A549 (cell line): ENCODE measurements at regions not wholly inside any gene's neighbourhood (a gene's known extent, or its start where the extent isn't known, plus 50 kb on each side); places are given as distances from the start of the nearest gene placed in this dataset.

Experiments
- ATAC-seq, 2 experiments: fragments of 200-7000 bp in 1 of 2; fragments of >200 bp in 1 of 2; cut with Nextera tagmentation in 1 of 2; cut with Tn5 transposase in 1 of 2; 3 replicates each; pipeline versions ENCODE4 v1.8.0 to v1.9.1; 2018 to 2020; ENCODE audit warnings: mild to moderate bottlenecking in 1 of 2, moderate library complexity in 1 of 2
- CTCF ChIA-PET: fragments of 300-600 bp; sonication (Branson Sonifier 250); formaldehyde crosslinking; extraction: SDS; loops from one replicate; lab custom pipeline; 2021; ENCODE audit warnings: antibody characterized with exemption, inconsistent platforms; lab: Yijun Ruan, JAX
- POLR2A ChIA-PET: fragments of 350-600 bp; formaldehyde crosslinking; extraction: SDS; loops from one replicate; lab custom pipeline; 2021; ENCODE audit warnings: antibody characterized with exemption, inconsistent platforms; lab: Yijun Ruan, JAX
- DNase-seq, 2 experiments: peaks; one replicate each; pipeline versions ENCODE4 v3.0.0 to v3.0.0-alpha.2; 2011 to 2016; ENCODE audit warnings: low read depth in 1 of 2, low spot score in 1 of 2
- FAIRE-seq: peaks from 2 replicates; lab custom pipeline; 2011; peaks lifted over from hg19 to GRCh38; lab: Jason Lieb, UNC
- H3K27ac ChIP-seq, 2 experiments: fragments of >200 bp; sonication (Bioruptor Twin); formaldehyde crosslinking; 3 replicates each; pipeline ENCODE4 v1.5.1; 2016 to 2017
- H3K4me1 ChIP-seq: fragments of >200 bp; sonication (Bioruptor Twin); formaldehyde crosslinking; 3 replicates; pipeline ENCODE4 v1.6.1; 2016
- H3K4me2 ChIP-seq: fragments of >200 bp; sonication (Bioruptor Twin); formaldehyde crosslinking; 3 replicates; pipeline ENCODE4 v1.6.1; 2016
- H3K4me3 ChIP-seq: fragments of >200 bp; sonication (Bioruptor Twin); formaldehyde crosslinking; 3 replicates; pipeline ENCODE4 v1.5.1; 2016
- H3K9me3 ChIP-seq: fragments of >200 bp; sonication (Bioruptor Twin); formaldehyde crosslinking; 3 replicates; pipeline ENCODE4 v1.6.1; 2016
- CBX8 ChIP-seq: fragments of 200-600 bp; sonication (generic); IDR thresholded peaks from 2 replicates; pipeline ENCODE4 v1.6.1; 2016
- CHD4 ChIP-seq: fragments of 200-600 bp; sonication (generic); IDR thresholded peaks from 2 replicates; pipeline ENCODE4 v1.6.1; 2016; ENCODE audit warnings: antibody characterized with exemption, mild to moderate bottlenecking, borderline replicate concordance
- CTCF ChIP-seq: fragments of >200 bp; sonication (Bioruptor Twin); formaldehyde crosslinking; IDR thresholded peaks from 3 replicates; pipeline ENCODE4 v1.5.1; 2016
- E2F6 ChIP-seq: IDR thresholded peaks from 2 replicates; pipeline ENCODE4 v1.6.1; 2012; ENCODE audit warnings: low read depth, borderline replicate concordance
- EHMT2 ChIP-seq: fragments of 200-600 bp; sonication (generic); IDR thresholded peaks from 2 replicates; pipeline ENCODE4 v1.6.1; 2016; ENCODE audit warnings: antibody characterized with exemption, low read depth, mild to moderate bottlenecking, moderate library complexity
- ESRRA ChIP-seq: fragments of 150-350 bp; IDR thresholded peaks from 2 replicates; pipeline ENCODE4 v1.6.1; 2014; ENCODE audit warnings: mild to moderate bottlenecking, low read length, borderline replicate concordance
- FOSB ChIP-seq: fragments of 250-450 bp; sonication (Bioruptor Pico); IDR thresholded peaks from 2 replicates; pipeline ENCODE4 v1.5.0; 2020; ENCODE audit warnings: mild to moderate bottlenecking, moderate library complexity
- FOSL2 ChIP-seq, 2 experiments: fragments of 450-650 bp in 1 of 2; fragments of >200 bp in 1 of 2; sonication (Bioruptor Twin) in 1 of 2; formaldehyde crosslinking; IDR thresholded peaks; 2 replicates each; pipeline versions ENCODE4 v1.5.0 to v1.6.1; 2016 to 2020; ENCODE audit warnings: mild to moderate bottlenecking in 1 of 2, moderate library complexity in 1 of 2
- FOXS1 ChIP-seq: fragments of 250-450 bp; sonication (Bioruptor Pico); IDR thresholded peaks from 2 replicates; pipeline ENCODE4 v1.5.0; 2020; ENCODE audit warnings: mild to moderate bottlenecking, moderate library complexity
- JUN ChIP-seq, 2 experiments: fragments of >200 bp; sonication (Bioruptor Twin); formaldehyde crosslinking; IDR thresholded peaks; 2 replicates in 1 of 2; 3 replicates in 1 of 2; pipeline ENCODE4 v1.6.1; 2016 to 2017
- KDM1A ChIP-seq: fragments of 200-600 bp; sonication (generic); IDR thresholded peaks from 2 replicates; pipeline ENCODE4 v1.6.1; 2016; ENCODE audit warnings: low read depth, mild to moderate bottlenecking
- MAFK ChIP-seq: fragments of 450-650 bp; IDR thresholded peaks from 2 replicates; pipeline ENCODE4 v1.6.1; 2014; ENCODE audit not compliant: partially characterized antibody
- NFE2L2 ChIP-seq: fragments of 150-350 bp; conservative IDR thresholded peaks from 2 replicates; pipeline ENCODE4 v1.6.1; 2014; ENCODE audit warnings: low read length
- NR3C1 ChIP-seq: fragments of >200 bp; sonication (Bioruptor Twin); formaldehyde crosslinking; IDR thresholded peaks from 3 replicates; pipeline ENCODE4 v1.6.1; 2017
- REST ChIP-seq: fragments of 200-600 bp; sonication (generic); IDR thresholded peaks from 2 replicates; pipeline ENCODE4 v1.6.1; 2016; ENCODE audit warnings: antibody characterized with exemption, mild to moderate bottlenecking, moderate library complexity
- RFX5 ChIP-seq: fragments of 450-650 bp; IDR thresholded peaks from 2 replicates; pipeline ENCODE4 v1.7.1; 2014; ENCODE audit warnings: antibody characterized with exemption, mild to moderate bottlenecking, moderate library complexity
- TFCP2L1 ChIP-seq: fragments of 250-450 bp; sonication (Bioruptor Pico); IDR thresholded peaks from 2 replicates; pipeline ENCODE4 v1.5.0; 2021; ENCODE audit warnings: mild to moderate bottlenecking
- ZC3H11A ChIP-seq: fragments of 450-650 bp; IDR thresholded peaks from 2 replicates; pipeline ENCODE4 v1.6.1; 2014; ENCODE audit warnings: antibody characterized with exemption, mild to moderate bottlenecking
- ZSCAN20 ChIP-seq: fragments of 250-450 bp; sonication (Bioruptor Pico); IDR thresholded peaks from 2 replicates; pipeline ENCODE4 v1.8.0; 2022; ENCODE audit warnings: mild to moderate bottlenecking, moderate library complexity
- WGBS: methylation state at CpG from one replicate; pipeline ENCODE4 v1.1.6; 2017; ENCODE audit errors: missing lambda C conversion rate; 5-methylcytosine and 5-hydroxymethylcytosine counted together
- TF ChIP-seq, protein P1 (sequence below): fragments of 450-650 bp; IDR thresholded peaks from 2 replicates; pipeline ENCODE4 v1.6.1; 2014; ENCODE audit warnings: antibody characterized with exemption
- TF ChIP-seq, protein P2 (sequence below): fragments of >200 bp; sonication (Bioruptor Twin); formaldehyde crosslinking; IDR thresholded peaks from 3 replicates; pipeline ENCODE4 v1.6.1; 2016

- ATAC-seq (no peak), DNase-seq (no peak), FAIRE-seq (no peak)
- Histone ChIP-seq H3K9me3 (no peaks in the 10 kb centered on the region), H3K4me1 (no peaks in the 10 kb centered on the region), H3K27ac (no peak overlapping the region), H3K4me2 (no peak overlapping the region), H3K4me3 (no peak overlapping the region)
- TF ChIP-seq, protein P1, sequence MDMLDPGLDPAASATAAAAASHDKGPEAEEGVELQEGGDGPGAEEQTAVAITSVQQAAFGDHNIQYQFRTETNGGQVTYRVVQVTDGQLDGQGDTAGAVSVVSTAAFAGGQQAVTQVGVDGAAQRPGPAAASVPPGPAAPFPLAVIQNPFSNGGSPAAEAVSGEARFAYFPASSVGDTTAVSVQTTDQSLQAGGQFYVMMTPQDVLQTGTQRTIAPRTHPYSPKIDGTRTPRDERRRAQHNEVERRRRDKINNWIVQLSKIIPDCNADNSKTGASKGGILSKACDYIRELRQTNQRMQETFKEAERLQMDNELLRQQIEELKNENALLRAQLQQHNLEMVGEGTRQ: no peak
- no peak for TF ChIP-seq CHD4
- no peak for TF ChIP-seq RFX5
- no peak for TF ChIP-seq EHMT2
- TF ChIP-seq TFCP2L1: no peak
- TF ChIP-seq FOSB: no peak
- no peak for TF ChIP-seq REST
- TF ChIP-seq MAFK: no peak
- TF ChIP-seq ZC3H11A: no peak
- no peak for TF ChIP-seq ZSCAN20 (CRISPR knock-in tag)
- TF ChIP-seq ESRRA: no peak
- TF ChIP-seq, protein P2, sequence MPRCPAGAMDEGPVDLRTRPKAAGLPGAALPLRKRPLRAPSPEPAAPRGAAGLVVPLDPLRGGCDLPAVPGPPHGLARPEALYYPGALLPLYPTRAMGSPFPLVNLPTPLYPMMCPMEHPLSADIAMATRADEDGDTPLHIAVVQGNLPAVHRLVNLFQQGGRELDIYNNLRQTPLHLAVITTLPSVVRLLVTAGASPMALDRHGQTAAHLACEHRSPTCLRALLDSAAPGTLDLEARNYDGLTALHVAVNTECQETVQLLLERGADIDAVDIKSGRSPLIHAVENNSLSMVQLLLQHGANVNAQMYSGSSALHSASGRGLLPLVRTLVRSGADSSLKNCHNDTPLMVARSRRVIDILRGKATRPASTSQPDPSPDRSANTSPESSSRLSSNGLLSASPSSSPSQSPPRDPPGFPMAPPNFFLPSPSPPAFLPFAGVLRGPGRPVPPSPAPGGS: no peak
- no peak for TF ChIP-seq JUN (IDR thresholded peaks at IDR 0.05)
- TF ChIP-seq NFE2L2: no peak
- CTCF ChIA-PET: no interaction called here
- 20% methylated on average over 8 of the region's 8 CpGs for WGBS
- POLR2A ChIA-PET: no interaction called here
These were observed 56.3 kb upstream of the GPR12 start for GRCh38 chr13:26816881-26817280.

DNA sequence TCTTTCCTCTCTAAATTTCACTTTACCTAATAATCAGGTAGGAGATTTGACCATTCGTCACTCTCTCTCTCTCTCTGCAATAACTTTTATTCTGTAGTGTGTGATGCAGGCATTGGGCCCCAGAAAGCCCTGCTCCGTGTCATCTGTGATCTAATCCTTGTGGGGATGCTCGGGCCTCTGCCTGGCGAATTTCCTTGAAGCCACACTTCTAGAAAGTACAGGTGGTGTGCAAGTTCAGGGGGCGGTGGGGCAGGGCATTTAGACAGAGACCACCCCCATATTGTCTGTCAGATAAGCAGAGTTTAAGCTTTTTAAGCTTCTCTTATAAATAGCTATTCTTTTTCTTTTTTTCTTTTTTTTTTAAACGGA is 53.4 kb upstream of the GPR12 start:
- TF ChIP-seq ZC3H11A (no peak), MAFK (no peak), JUN (IDR thresholded peaks at IDR 0.05) (no peak), CTCF (no peak), NR3C1 (no peak), FOXS1 (CRISPR knock-in tag) (no peak), CBX8 (no peak), FOSL2 (IDR thresholded peaks at IDR 0.05) (no peak), FOSL2 (CRISPR knock-in tag; IDR thresholded peaks at IDR 0.05) (no peak), EHMT2 (no peak), KDM1A (no peak), E2F6 (no peak)
- TF ChIP-seq, all 56 proteins: peak for 0
- no peak for FAIRE-seq

More for the DNA sequence above, 53.4 kb upstream of the GPR12 start:
- no peaks in the 10 kb centered on the region for H3K9me3 ChIP-seq
- WGBS: under 1% methylated on average over 6 of the region's 6 CpGs
- no peak overlapping the region for H3K4me2 ChIP-seq
- no peak overlapping the region for H3K4me3 ChIP-seq
- ChIA-PET POLR2A (no interaction called here), CTCF (no interaction called here)
- H3K27ac ChIP-seq: no peak overlapping the region
- ATAC-seq (no peak), DNase-seq (no peak)
- H3K4me1 ChIP-seq: no peaks in the 10 kb centered on the region
